ENCODE measurements at regions not wholly inside any gene's neighbourhood (a gene's known extent, or its start where the extent isn't known, plus 50 kb on each side); places are given as distances from the start of the nearest gene placed in this dataset.
"Not testable (repeated sequence)": the region's sequence is repeated elsewhere in the genome, so short reads cannot be mapped to it uniquely, and the experiment has no call there.

GRCh38 chr1:199597152-199597551, 430.4 kb upstream of the NR5A2 start:
- TF ChIP-seq CTCF (IDR thresholded peaks at IDR 0.05; ENCODE audit: control extremely low read depth, extremely low read depth, low read depth, missing control alignments), result no peak
- DNase-seq (ENCODE audit: extremely low spot score), result no peak
- ChIA-PET CTCF (no interaction called here), POLR2A (no interaction called here)

GRCh38 chr1:199608414-199608813, 419.1 kb upstream of the NR5A2 start:
- ChIA-PET POLR2A (no interaction called here), CTCF (no interaction called here)
- no peak for TF ChIP-seq CTCF (IDR thresholded peaks at IDR 0.05; ENCODE audit: control extremely low read depth, extremely low read depth, low read depth, missing control alignments)
- no peak for DNase-seq (ENCODE audit: extremely low spot score)

- no peak for TF ChIP-seq CTCF (IDR thresholded peaks at IDR 0.05; ENCODE audit: control extremely low read depth, extremely low read depth, low read depth, missing control alignments)
- DNase-seq (ENCODE audit: extremely low spot score), result no peak
- ChIA-PET CTCF (interaction anchor here (1.4 kb wide), 1 partner anchor 41 kb away, joined by 4 read pairs; no protein-coding TSS in a partner anchor), POLR2A (no interaction called here)
Observed at GRCh38 chr1:199612976-199613774, 414.3 kb upstream of the NR5A2 start.

- POLR2A ChIA-PET, result no interaction called here
- CTCF ChIA-PET, result interaction anchor here (1.2 kb wide), 1 partner anchor 22 kb away, joined by 3 read pairs; no protein-coding TSS in a partner anchor
- TF ChIP-seq CTCF (IDR thresholded peaks at IDR 0.05; ENCODE audit: control extremely low read depth, extremely low read depth, low read depth, missing control alignments), result no peak
- DNase-seq (ENCODE audit: extremely low spot score), result no peak
Observed at GRCh38 chr1:199616947-199617346, 410.6 kb upstream of the NR5A2 start.

- DNase-seq (ENCODE audit: extremely low spot score), result no peak
Observed at GRCh38 chr1:199619223-199619622, 408.3 kb upstream of the NR5A2 start.

GRCh38 chr1:199626228-199626627, 401.3 kb upstream of the NR5A2 start:
- CTCF ChIA-PET; POLR2A ChIA-PET; DNase-seq (ENCODE audit: extremely low spot score): not testable (repeated sequence)

More at GRCh38 chr1:199619223-199619622, 408.3 kb upstream of the NR5A2 start:
- TF ChIP-seq CTCF (IDR thresholded peaks at IDR 0.05; ENCODE audit: control extremely low read depth, extremely low read depth, low read depth, missing control alignments), result no peak
- ChIA-PET CTCF (no interaction called here), POLR2A (no interaction called here)

GRCh38 chr1:199629624-199630023, 397.9 kb upstream of the NR5A2 start:
- ChIA-PET CTCF (no interaction called here), POLR2A (no interaction called here)
- no peak for DNase-seq (ENCODE audit: extremely low spot score)
- no peak for TF ChIP-seq CTCF (IDR thresholded peaks at IDR 0.05; ENCODE audit: control extremely low read depth, extremely low read depth, low read depth, missing control alignments)
